MM.1S (cell line): ENCODE measurements at regions not wholly inside any gene's neighbourhood (a gene's known extent, or its start where the extent isn't known, plus 50 kb on each side); places are given as distances from the start of the nearest gene placed in this dataset.

Experiments
- CTCF ChIP-seq: fragments of 300-600 bp; sonication (generic); IDR thresholded peaks from 2 replicates; pipeline ENCODE4 v1.5.1; 2016; ENCODE audit warnings: antibody characterized with exemption, low read length, mixed read lengths
- EZH2 ChIP-seq: fragments of 300-600 bp; sonication (generic); optimal IDR thresholded peaks from 2 replicates; pipeline ENCODE3; 2017; ENCODE audit warnings: low read depth, mild to moderate bottlenecking, antibody characterized with exemption, low read length, mixed read lengths

- TF ChIP-seq CTCF (no peak), EZH2 (no peak)
Observed at GRCh38 chr2:209209943-209210342, 213.9 kb upstream of the MAP2 start.
